ENCODE measurements at regions not wholly inside any gene's neighbourhood (a gene's known extent, or its start where the extent isn't known, plus 50 kb on each side); places are given as distances from the start of the nearest gene placed in this dataset.

- TF ChIP-seq CTCF (IDR thresholded peaks at IDR 0.05; ENCODE audit: insufficient read depth, low read depth, low read length) (no peak), EZH2 (IDR thresholded peaks at IDR 0.05; ENCODE audit: insufficient read depth, low read length) (no peak)
Measured at GRCh38 chr1:213564215-213564659, 423.5 kb upstream of the PROX1 start.
